Lower leg skin (tissue), 4 donors: ENCODE measurements at regions not wholly inside any gene's neighbourhood (a gene's known extent, or its start where the extent isn't known, plus 50 kb on each side); places are given as distances from the start of the nearest gene placed in this dataset.

Experiments
- DNase-seq, 2 donors: peaks; one replicate each; pipeline ENCODE4 v3.0.0-alpha.2; 2019; ENCODE audit warnings: low spot score in 2 of 2
- H3K4me3 ChIP-seq: fragments of 200-600 bp; sonication (generic); 2 replicates; pipeline ENCODE4 v1.5.1; 2017; ENCODE audit warnings: mild to moderate bottlenecking, low read depth; ENCODE audit not compliant: poor library complexity, severe bottlenecking
- CTCF ChIP-seq, 3 donors: fragments of 450-650 bp; IDR thresholded peaks; one replicate each; pipeline ENCODE4 v1.5.1; 2016; ENCODE audit warnings: antibody characterized with exemption in 3 of 3, mild to moderate bottlenecking in 3 of 3, moderate library complexity in 2 of 3
- POLR2A ChIP-seq, 2 donors: fragments of 450-650 bp; IDR thresholded peaks; one replicate each; pipeline ENCODE4 v1.6.1; 2016 to 2017; ENCODE audit warnings: antibody characterized with exemption in 2 of 2, mild to moderate bottlenecking in 1 of 2, moderate library complexity in 1 of 2
- WGBS, 2 donors: methylation state at CpG; one replicate each; pipeline ENCODE4 v1.1.5; 2018; 5-methylcytosine and 5-hydroxymethylcytosine counted together
- intact Hi-C: fragments of 100-400 bp; cut with DNase I; formaldehyde crosslinking; loops from one replicate; pipeline ENCODE4 v1.15.0; 2023; ENCODE audit warnings: low total_unique reads

- no peak for DNase-seq
- WGBS, 2 donors: 95% methylated on average over 4 of the region's 4 CpGs
- no peak for TF ChIP-seq POLR2A (IDR thresholded peaks at IDR 0.05)
- TF ChIP-seq CTCF (IDR thresholded peaks at IDR 0.05): no peak
- H3K4me3 ChIP-seq: no peak overlapping the region
- intact Hi-C loops: no loop called here
Measured at GRCh38 chr9:16184964-16185646, 632.3 kb downstream of the CCDC171 start.

GRCh38 chr9:16191191-16191590 lies 638.3 kb downstream of the CCDC171 start:
- no peak overlapping the region for H3K4me3 ChIP-seq
- intact Hi-C loops: no loop called here
- no peak for DNase-seq
- WGBS, 2 donors: 79 to 82% methylated on average over 3 of the region's 3 CpGs
- TF ChIP-seq CTCF (IDR thresholded peaks at IDR 0.05) (no peak), POLR2A (IDR thresholded peaks at IDR 0.05) (no peak)

- no peak overlapping the region for H3K4me3 ChIP-seq
- WGBS, 2 donors: 16 to 18% methylated on average over 8 to 14 of the region's 14 CpGs
- intact Hi-C loops: no loop called here
- TF ChIP-seq POLR2A (IDR thresholded peaks at IDR 0.05) (no peak), CTCF (IDR thresholded peaks at IDR 0.05) (no peak)
- DNase-seq: peak; percentile 71 to 94
Measured at GRCh38 chr9:16191691-16192402, 639.0 kb downstream of the CCDC171 start.

GRCh38 chr9:16192403-16193017 lies 639.7 kb downstream of the CCDC171 start:
- no peak overlapping the region for H3K4me3 ChIP-seq
- DNase-seq: no peak
- TF ChIP-seq CTCF (IDR thresholded peaks at IDR 0.05) (no peak), POLR2A (IDR thresholded peaks at IDR 0.05) (no peak)
- WGBS, 2 donors: 36 to 43% methylated on average over 6 of the region's 6 CpGs
- intact Hi-C loops: no loop called here

GRCh38 chr9:16193066-16193465 lies 640.2 kb downstream of the CCDC171 start:
- H3K4me3 ChIP-seq: no peak overlapping the region
- WGBS, 2 donors: 92 to 98% methylated on average over 3 of the region's 3 CpGs
- DNase-seq: no peak
- TF ChIP-seq CTCF (IDR thresholded peaks at IDR 0.05) (no peak), POLR2A (IDR thresholded peaks at IDR 0.05) (no peak)
- intact Hi-C loops: no loop called here
